ENCODE measurements at regions not wholly inside any gene's neighbourhood (a gene's known extent, or its start where the extent isn't known, plus 50 kb on each side); places are given as distances from the start of the nearest gene placed in this dataset.

DNA sequence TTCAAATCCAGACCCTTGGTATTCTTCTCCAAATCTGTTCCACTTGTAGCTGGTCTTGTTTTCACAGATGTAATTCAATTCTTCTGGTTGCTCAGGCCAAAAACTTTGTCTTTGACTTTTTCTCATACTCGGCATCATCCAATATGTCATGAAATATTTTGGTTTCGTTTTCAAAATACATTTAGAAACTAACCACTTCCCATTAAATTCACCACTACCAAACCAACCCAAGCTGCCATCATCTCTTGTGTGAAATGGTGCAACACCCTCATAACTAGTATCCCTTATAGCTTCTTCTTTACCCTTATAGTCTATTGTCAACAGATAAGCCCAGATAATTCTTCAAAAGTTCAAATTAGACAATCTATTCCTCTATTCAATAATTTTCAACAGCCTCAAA lies 192.1 kb downstream of the PRR32 start (continued):
- TF ChIP-seq SETDB1 (IDR thresholded peaks at IDR 0.05; ENCODE audit: insufficient read length, low read length) (no peak), ZNF202 (tag by site-specific recombination; IDR thresholded peaks at IDR 0.05; ENCODE audit: borderline replicate concordance) (no peak), ZNF48 (tag by site-specific recombination; IDR thresholded peaks at IDR 0.05) (no peak)

DNA sequence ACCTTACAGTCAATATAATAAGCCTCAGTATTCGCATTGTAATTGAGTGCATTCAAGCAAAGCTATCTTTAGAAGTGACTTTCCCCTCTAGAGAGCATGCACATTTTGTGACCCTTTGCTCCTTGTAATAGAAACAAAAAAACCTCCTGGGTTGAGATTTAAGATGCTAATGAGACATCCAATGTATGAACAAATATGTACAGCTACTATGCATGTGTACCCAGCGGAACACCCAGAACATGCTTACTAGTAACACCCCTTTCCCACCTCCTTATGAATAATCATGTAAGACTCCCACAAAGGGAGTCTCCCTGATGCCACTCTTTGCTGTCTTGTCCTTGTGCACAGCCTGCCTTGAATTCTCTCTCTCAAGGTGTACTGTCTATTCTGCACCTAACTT lies 205.5 kb downstream of the PRR32 start:
- CTCF ChIA-PET = interaction anchor here (0.8 kb wide), 1 partner anchor 14 kb away, joined by 3 read pairs; no protein-coding TSS in a partner anchor
- no peak overlapping the region for H3K4me3 ChIP-seq (ENCODE audit: low read depth, low read length)
- H3K9me3 ChIP-seq (ENCODE audit: control insufficient read depth, insufficient read depth, low read depth, low read length) = peaks cover 2% of the 10 kb centered on the region; the same call in 1 of the 2 replicates
- TF ChIP-seq ZNF837 (tag by site-specific recombination; IDR thresholded peaks at IDR 0.05) (no peak), YY1 (tag by site-specific recombination; IDR thresholded peaks at IDR 0.05) (no peak), ZFP69B (tag by site-specific recombination; IDR thresholded peaks at IDR 0.05) (no peak), ZNF416 (tag by site-specific recombination; IDR thresholded peaks at IDR 0.05) (no peak), ZNF132 (tag by site-specific recombination; IDR thresholded peaks at IDR 0.05; ENCODE audit: borderline replicate concordance) (no peak), ZNF175 (tag by site-specific recombination; IDR thresholded peaks at IDR 0.05) (no peak), ZNF274 (IDR thresholded peaks at IDR 0.05; ENCODE audit: low read length) (no peak), ZNF274 (tag by site-specific recombination; IDR thresholded peaks at IDR 0.05; ENCODE audit: borderline replicate concordance) (no peak), ZNF677 (tag by site-specific recombination; IDR thresholded peaks at IDR 0.05) (no peak), ZNF148 (tag by site-specific recombination; IDR thresholded peaks at IDR 0.05; ENCODE audit: borderline replicate concordance) (no peak), ZNF324 (tag by site-specific recombination; IDR thresholded peaks at IDR 0.05) (no peak), ZNF114 (tag by site-specific recombination; IDR thresholded peaks at IDR 0.05) (no peak)
- H3K27ac ChIP-seq (ENCODE audit: extremely low read depth, low read depth, low read length) = no peak overlapping the region
- H3K4me1 ChIP-seq (ENCODE audit: control insufficient read depth, insufficient read depth, low read length) = no peaks in the 10 kb centered on the region
- POLR2A ChIA-PET = no interaction called here
- H3K36me3 ChIP-seq (ENCODE audit: control insufficient read depth in 2 of 2, insufficient read depth in 1 of 2, low read length in 2 of 2) = no peaks in the 10 kb centered on the region

- ChIA-PET CTCF (interaction anchor here (0.7 kb wide), 1 partner anchor 13 kb away, joined by 3 read pairs; no protein-coding TSS in a partner anchor), POLR2A (no interaction called here)
- H3K9me3 ChIP-seq (ENCODE audit: control insufficient read depth, insufficient read depth, low read depth, low read length) = peaks cover 2% of the 10 kb centered on the region; the same call in 1 of the 2 replicates
Measured at GRCh38 chrX:127030016-127030748, 210.7 kb downstream of the PRR32 start.

More at GRCh38 chrX:127030016-127030748, 210.7 kb downstream of the PRR32 start:
- no peaks in the 10 kb centered on the region for H3K4me1 ChIP-seq (ENCODE audit: control insufficient read depth, insufficient read depth, low read length)
- H3K4me3 ChIP-seq (ENCODE audit: low read depth, low read length) = no peak overlapping the region
- no peaks in the 10 kb centered on the region for H3K36me3 ChIP-seq (ENCODE audit: control insufficient read depth in 2 of 2, insufficient read depth in 1 of 2, low read length in 2 of 2)
- H3K27ac ChIP-seq (ENCODE audit: extremely low read depth, low read depth, low read length) = no peak overlapping the region
- TF ChIP-seq ZNF157 (tag by site-specific recombination; IDR thresholded peaks at IDR 0.05) (no peak), ZNF433 (tag by site-specific recombination; IDR thresholded peaks at IDR 0.05; ENCODE audit: low read depth) (no peak), ZNF292 (tag by site-specific recombination; IDR thresholded peaks at IDR 0.05; ENCODE audit: borderline replicate concordance, low read depth) (no peak), ZNF138 (tag by site-specific recombination; IDR thresholded peaks at IDR 0.05; ENCODE audit: borderline replicate concordance) (no peak), ATF2 (tag by site-specific recombination; IDR thresholded peaks at IDR 0.05; ENCODE audit: low read depth) (no peak)

Data from HEK293 (cell line).